OCI-LY1 (cell line): ENCODE measurements at regions not wholly inside any gene's neighbourhood (a gene's known extent, or its start where the extent isn't known, plus 50 kb on each side); places are given as distances from the start of the nearest gene placed in this dataset.

ENCODE experiments used
- H2AFZ ChIP-seq: fragments of 200-600 bp; sonication (generic), shearing (Covaris generic); 2 replicates; pipeline ENCODE4 v1.6.0; 2014; ENCODE audit warnings: antibody characterized with exemption, mild to moderate bottlenecking, low read length
- H3F3A ChIP-seq: fragments of 200-600 bp; sonication (generic), shearing (Covaris generic); 2 replicates; pipeline ENCODE4 v1.6.0; 2014; ENCODE audit warnings: mild to moderate bottlenecking, antibody characterized with exemption, low read length, moderate library complexity; ENCODE audit not compliant: insufficient read depth
- H3K27ac ChIP-seq: fragments of 200-600 bp; sonication (generic); 2 replicates; pipeline ENCODE4 v1.5.1; 2014; ENCODE audit warnings: low read length, mixed run types, mild to moderate bottlenecking, low read depth; ENCODE audit not compliant: poor library complexity, severe bottlenecking
- H3K27me3 ChIP-seq: fragments of 200-600 bp; sonication (generic); 2 replicates; pipeline ENCODE4 v1.6.0; 2014; ENCODE audit warnings: antibody characterized with exemption, mild to moderate bottlenecking, low read length, moderate library complexity; ENCODE audit not compliant: insufficient read depth
- H3K36me3 ChIP-seq: fragments of 200-600 bp; sonication (generic); 2 replicates; pipeline ENCODE4 v1.6.1; 2014; ENCODE audit warnings: mild to moderate bottlenecking, antibody characterized with exemption, low read length, moderate library complexity, mixed read lengths; ENCODE audit not compliant: insufficient read depth
- H3K4me1 ChIP-seq: fragments of 200-600 bp; sonication (generic); 2 replicates; pipeline ENCODE4 v1.5.1; 2014; ENCODE audit warnings: mild to moderate bottlenecking, low read length, moderate library complexity; ENCODE audit not compliant: insufficient read depth, severe bottlenecking
- H3K4me2 ChIP-seq: fragments of 200-600 bp; sonication (generic), shearing (Covaris generic); 2 replicates; pipeline ENCODE4 v1.6.1; 2014; ENCODE audit warnings: low read length
- H3K4me3 ChIP-seq: fragments of 200-600 bp; sonication (generic); 2 replicates; pipeline ENCODE4 v1.5.1; 2014; ENCODE audit warnings: low read length, low read depth, mild to moderate bottlenecking, mixed read lengths; ENCODE audit not compliant: poor library complexity, severe bottlenecking
- H3K79me2 ChIP-seq: fragments of 200-600 bp; shearing (Covaris generic); 2 replicates; pipeline ENCODE4 v1.6.1; 2016; ENCODE audit warnings: mixed run types, low read length, mixed read lengths; ENCODE audit not compliant: insufficient read depth
- H3K9ac ChIP-seq: fragments of 200-600 bp; sonication (generic), shearing (Covaris generic); 2 replicates; pipeline ENCODE4 v1.6.1; 2014; ENCODE audit warnings: mild to moderate bottlenecking, low read length, mixed read lengths
- H3K9me2 ChIP-seq: fragments of 200-600 bp; sonication (generic), shearing (Covaris generic); 2 replicates; pipeline ENCODE4 v1.6.1; 2014; ENCODE audit warnings: low read depth, mild to moderate bottlenecking, low read length, mixed read lengths
- H3K9me3 ChIP-seq: fragments of 200-600 bp; shearing (Covaris generic); 2 replicates; pipeline ENCODE4 v1.6.1; 2014; ENCODE audit warnings: low read length, mixed read lengths
- H4K20me1 ChIP-seq: fragments of 200-600 bp; sonication (generic), shearing (Covaris generic); 2 replicates; pipeline ENCODE4 v1.6.0; 2016; ENCODE audit warnings: mild to moderate bottlenecking, low read length; ENCODE audit not compliant: insufficient read depth
- EZH2 ChIP-seq: fragments of 200-600 bp; sonication (generic), shearing (Covaris generic); IDR thresholded peaks from 2 replicates; pipeline ENCODE4 v1.8.0; 2017; ENCODE audit warnings: borderline replicate concordance, mixed run types, mild to moderate bottlenecking, antibody characterized with exemption, low read length, moderate library complexity, mixed read lengths
- TF ChIP-seq, protein P1 (sequence below): fragments of 200-600 bp; sonication (generic), shearing (Covaris generic); IDR thresholded peaks from 2 replicates; pipeline ENCODE4 v1.5.1; 2017; ENCODE audit warnings: mild to moderate bottlenecking, antibody characterized with exemption, low read length, moderate library complexity, mixed read lengths

DNA sequence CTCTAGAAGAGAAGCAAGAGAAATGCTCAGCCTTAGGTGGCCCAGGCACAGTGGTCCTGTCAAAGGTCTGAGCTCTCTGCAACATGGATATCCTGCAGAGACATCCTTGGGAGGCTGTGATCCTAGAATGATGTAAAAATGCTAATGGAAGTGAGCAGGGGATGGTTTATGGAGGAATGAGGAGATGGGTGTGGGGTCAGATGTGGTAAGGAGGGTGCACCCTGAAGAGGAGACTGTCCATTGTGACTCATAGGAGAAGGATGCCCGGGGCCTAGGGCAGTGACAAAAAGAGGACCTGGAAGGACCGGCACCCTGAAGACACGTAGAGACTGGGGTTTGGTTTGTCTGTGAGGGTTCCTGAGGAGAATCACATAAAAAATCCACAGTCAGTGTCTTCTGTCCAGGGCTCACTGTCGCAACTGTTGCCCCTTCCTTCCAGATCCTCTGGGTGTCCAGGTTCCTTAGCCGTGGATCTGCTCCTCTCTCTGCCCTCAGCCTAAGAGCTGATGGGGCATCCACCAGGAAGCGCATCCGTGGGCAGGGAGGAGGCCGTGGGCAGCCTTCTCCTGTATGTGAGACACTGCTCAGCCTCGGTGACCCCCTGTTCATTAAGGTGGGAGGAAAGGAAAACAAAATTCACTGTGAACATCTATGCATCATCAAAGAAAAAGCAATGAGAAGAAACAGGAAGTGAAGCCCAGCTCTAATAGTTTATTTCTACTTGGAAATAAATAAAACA lies 110.7 kb downstream of the VPREB1 start:
- Histone ChIP-seq H3K9me2 (no peaks in the 10 kb centered on the region), H3K27me3 (no peaks in the 10 kb centered on the region), H2AFZ (no peak overlapping the region), H3K9ac (no peak overlapping the region), H3F3A (no peaks in the 10 kb centered on the region), H3K4me3 (no peak overlapping the region), H3K4me1 (peaks cover 33% of the 10 kb centered on the region), H3K27ac (no peak overlapping the region), H3K36me3 (no peaks in the 10 kb centered on the region), H3K79me2 (no peaks in the 10 kb centered on the region), H3K4me2 (no peak overlapping the region), H3K9me3 (no peaks in the 10 kb centered on the region), H4K20me1 (no peaks in the 10 kb centered on the region)
- no peak for TF ChIP-seq EZH2
- TF ChIP-seq, protein P1, sequence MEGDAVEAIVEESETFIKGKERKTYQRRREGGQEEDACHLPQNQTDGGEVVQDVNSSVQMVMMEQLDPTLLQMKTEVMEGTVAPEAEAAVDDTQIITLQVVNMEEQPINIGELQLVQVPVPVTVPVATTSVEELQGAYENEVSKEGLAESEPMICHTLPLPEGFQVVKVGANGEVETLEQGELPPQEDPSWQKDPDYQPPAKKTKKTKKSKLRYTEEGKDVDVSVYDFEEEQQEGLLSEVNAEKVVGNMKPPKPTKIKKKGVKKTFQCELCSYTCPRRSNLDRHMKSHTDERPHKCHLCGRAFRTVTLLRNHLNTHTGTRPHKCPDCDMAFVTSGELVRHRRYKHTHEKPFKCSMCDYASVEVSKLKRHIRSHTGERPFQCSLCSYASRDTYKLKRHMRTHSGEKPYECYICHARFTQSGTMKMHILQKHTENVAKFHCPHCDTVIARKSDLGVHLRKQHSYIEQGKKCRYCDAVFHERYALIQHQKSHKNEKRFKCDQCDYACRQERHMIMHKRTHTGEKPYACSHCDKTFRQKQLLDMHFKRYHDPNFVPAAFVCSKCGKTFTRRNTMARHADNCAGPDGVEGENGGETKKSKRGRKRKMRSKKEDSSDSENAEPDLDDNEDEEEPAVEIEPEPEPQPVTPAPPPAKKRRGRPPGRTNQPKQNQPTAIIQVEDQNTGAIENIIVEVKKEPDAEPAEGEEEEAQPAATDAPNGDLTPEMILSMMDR = no peak

DNA sequence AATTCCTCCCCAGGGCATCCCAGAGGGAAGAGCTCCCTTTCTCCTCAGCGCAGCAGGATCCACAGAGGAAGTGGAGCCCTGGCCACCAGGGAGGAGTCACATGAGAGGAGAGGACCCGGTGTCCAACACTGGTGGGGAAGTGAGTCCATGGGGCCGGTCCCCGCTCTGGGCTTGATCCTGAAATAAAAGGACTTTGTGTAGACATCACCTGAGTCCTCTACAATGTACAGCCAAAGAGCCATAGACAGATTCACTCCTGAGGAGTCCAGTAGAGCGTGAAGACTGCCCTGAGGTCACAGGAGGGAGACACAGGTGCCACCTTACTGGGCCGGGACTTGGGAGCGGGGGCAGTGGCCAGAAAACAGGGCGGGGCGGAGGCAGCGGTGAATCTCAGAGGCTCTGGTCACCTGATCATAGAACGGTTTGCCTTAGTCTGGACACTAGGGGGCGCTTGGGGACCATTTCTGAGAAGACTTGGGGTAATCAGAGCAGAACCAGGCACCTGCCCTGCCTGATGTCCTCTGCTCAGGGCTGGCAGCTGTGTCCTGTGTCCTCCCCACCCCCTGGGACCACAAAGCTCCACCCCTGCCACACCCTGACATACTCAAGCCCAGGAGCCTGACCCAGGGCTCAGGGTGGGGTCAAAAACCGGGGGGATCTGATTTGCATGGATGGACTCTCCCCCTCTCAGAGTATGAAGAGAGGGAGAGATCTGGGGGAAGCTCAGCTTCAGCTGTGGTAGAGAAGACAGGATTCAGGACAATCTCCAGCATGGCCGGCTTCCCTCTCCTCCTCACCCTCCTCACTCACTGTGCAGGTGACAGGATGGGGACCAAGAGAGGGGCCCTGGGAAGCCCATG lies 112.7 kb downstream of the VPREB1 start:
- no peaks in the 10 kb centered on the region for H3K9me2 ChIP-seq
- no peaks in the 10 kb centered on the region for H3K27me3 ChIP-seq
- peak overlapping the region; percentile 68 for H3K4me2 ChIP-seq
- H3K4me3 ChIP-seq = peak overlapping the region; percentile 45
- H3F3A ChIP-seq = no peaks in the 10 kb centered on the region
- no peaks in the 10 kb centered on the region for H4K20me1 ChIP-seq
- H3K9ac ChIP-seq = peak overlapping the region; percentile 43; the same call in 1 of the 2 replicates
- no peak for TF ChIP-seq EZH2
- TF ChIP-seq, protein P1 = peak; percentile 73
- H3K4me1 ChIP-seq = peaks cover 30% of the 10 kb centered on the region
- H2AFZ ChIP-seq = no peak overlapping the region
- H3K27ac ChIP-seq = peak overlapping the region; percentile 69
- no peaks in the 10 kb centered on the region for H3K36me3 ChIP-seq
- H3K9me3 ChIP-seq = no peaks in the 10 kb centered on the region
- H3K79me2 ChIP-seq = no peaks in the 10 kb centered on the region

DNA sequence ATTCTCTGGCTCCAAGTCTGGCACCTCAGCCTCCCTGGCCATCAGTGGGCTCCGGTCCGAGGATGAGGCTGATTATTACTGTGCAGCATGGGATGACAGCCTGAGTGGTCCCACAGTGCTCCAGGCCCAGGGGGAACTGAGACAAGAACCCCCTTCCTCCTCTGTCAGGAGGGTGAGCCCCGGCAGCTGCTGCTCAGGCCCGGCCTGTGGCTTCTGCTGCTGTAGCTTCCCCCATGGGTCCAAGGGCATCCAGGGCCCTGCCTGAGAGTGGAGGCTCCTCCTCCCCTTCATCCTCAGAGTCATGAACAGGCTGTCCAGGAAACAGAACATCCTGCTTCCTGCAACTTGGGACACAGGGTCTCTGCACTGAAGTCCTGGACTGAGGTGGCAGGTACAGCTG lies 113.6 kb downstream of the VPREB1 start:
- peak overlapping the region; percentile 68; the same call in 1 of the 2 replicates for H3K4me2 ChIP-seq
- no peaks in the 10 kb centered on the region for H3K79me2 ChIP-seq
- no peaks in the 10 kb centered on the region for H4K20me1 ChIP-seq
- no peaks in the 10 kb centered on the region for H3K9me3 ChIP-seq
- peak overlapping the region; percentile 33 for H3K4me3 ChIP-seq
- no peaks in the 10 kb centered on the region for H3K27me3 ChIP-seq
- TF ChIP-seq, protein P1 = no peak
- TF ChIP-seq EZH2 = no peak
- no peaks in the 10 kb centered on the region for H3K9me2 ChIP-seq
- H3K9ac ChIP-seq = peak overlapping the region; percentile 30; the same call in 1 of the 2 replicates
- no peaks in the 10 kb centered on the region for H3K36me3 ChIP-seq
- H2AFZ ChIP-seq = no peak overlapping the region
- H3F3A ChIP-seq = no peaks in the 10 kb centered on the region
- H3K4me1 ChIP-seq = peaks cover 29% of the 10 kb centered on the region
- H3K27ac ChIP-seq = peak overlapping the region; percentile 69
